ENCODE measurements at regions not wholly inside any gene's neighbourhood (a gene's known extent, or its start where the extent isn't known, plus 50 kb on each side); places are given as distances from the start of the nearest gene placed in this dataset.

- intact Hi-C loops (cut with micrococcal nuclease), result no loop called here
Measured at GRCh38 chr1:29990304-29990703, 733.1 kb downstream of the MATN1 start.

- intact Hi-C loops (cut with micrococcal nuclease), result no loop called here
Measured at GRCh38 chr1:29986986-29987385, 736.4 kb downstream of the MATN1 start.

- intact Hi-C loops (cut with micrococcal nuclease), result no loop called here
Measured at GRCh38 chr1:29985606-29985945, 737.8 kb downstream of the MATN1 start.

- intact Hi-C loops (cut with micrococcal nuclease), result no loop called here
Measured at GRCh38 chr1:29984862-29985605, 738.4 kb downstream of the MATN1 start.

- intact Hi-C loops (cut with micrococcal nuclease), result no loop called here
Measured at GRCh38 chr1:29984166-29984861, 739.1 kb downstream of the MATN1 start.

- intact Hi-C loops (cut with micrococcal nuclease), result no loop called here
Measured at GRCh38 chr1:29983321-29983720, 740.1 kb downstream of the MATN1 start.

GRCh38 chr1:29981586-29982239 lies 741.7 kb downstream of the MATN1 start:
- intact Hi-C loops (cut with micrococcal nuclease), result no loop called here

GRCh38 chr1:29977550-29977949 lies 741.2 kb downstream of the PTPRU start:
- intact Hi-C loops (cut with micrococcal nuclease), result no loop called here

GRCh38 chr1:29975036-29975694 lies 738.8 kb downstream of the PTPRU start:
- intact Hi-C loops (cut with micrococcal nuclease), result no loop called here

GRCh38 chr1:29974316-29974724 lies 738.0 kb downstream of the PTPRU start:
- intact Hi-C loops (cut with micrococcal nuclease), result no loop called here

- intact Hi-C loops (cut with micrococcal nuclease), result no loop called here
Measured at GRCh38 chr1:29973406-29973805, 737.1 kb downstream of the PTPRU start.

GRCh38 chr1:29972421-29973053 lies 736.2 kb downstream of the PTPRU start:
- intact Hi-C loops (cut with micrococcal nuclease), result no loop called here

GRCh38 chr1:29971703-29972102 lies 735.4 kb downstream of the PTPRU start:
- intact Hi-C loops (cut with micrococcal nuclease), result no loop called here

- intact Hi-C loops (cut with micrococcal nuclease), result no loop called here
Measured at GRCh38 chr1:29970747-29971325, 734.5 kb downstream of the PTPRU start.

GRCh38 chr1:29969576-29969975 lies 733.3 kb downstream of the PTPRU start:
- intact Hi-C loops (cut with micrococcal nuclease), result no loop called here

GRCh38 chr1:29967261-29967660 lies 730.9 kb downstream of the PTPRU start:
- intact Hi-C loops (cut with micrococcal nuclease), result no loop called here

- intact Hi-C loops (cut with micrococcal nuclease), result no loop called here
Measured at GRCh38 chr1:29966526-29967045, 730.3 kb downstream of the PTPRU start.

- intact Hi-C loops (cut with micrococcal nuclease), result no loop called here
Measured at GRCh38 chr1:29964718-29965533, 728.6 kb downstream of the PTPRU start.

GRCh38 chr1:29963946-29964345 lies 727.6 kb downstream of the PTPRU start:
- intact Hi-C loops (cut with micrococcal nuclease), result no loop called here

GRCh38 chr1:29962831-29963247 lies 726.5 kb downstream of the PTPRU start:
- intact Hi-C loops (cut with micrococcal nuclease), result no loop called here

Data from T-helper 2 cell treated with Interferon-gamma antibody and Interleukin-4, amounts not matched to agents 100 ng/mL and 5 ng/mL, for 36 hours (primary cell).